Activated CD4-positive, alpha-beta T cell treated with anti-CD3 and anti-CD28 coated beads, Interleukin-2, Interleukin-4, amounts not matched to agents 100 ng/mL and 50 ng/mL, durations not matched to agents 16 hours and 8 hours (primary cell): ENCODE measurements at regions not wholly inside any gene's neighbourhood (a gene's known extent, or its start where the extent isn't known, plus 50 kb on each side); places are given as distances from the start of the nearest gene placed in this dataset.
"Not testable (repeated sequence)": the region's sequence is repeated elsewhere in the genome, so short reads cannot be mapped to it uniquely, and the experiment has no call there.

Source experiments
- DNase-seq: peaks from one replicate; pipeline ENCODE4 v3.0.0-alpha.2; 2020; ENCODE audit warnings: low spot score

DNA sequence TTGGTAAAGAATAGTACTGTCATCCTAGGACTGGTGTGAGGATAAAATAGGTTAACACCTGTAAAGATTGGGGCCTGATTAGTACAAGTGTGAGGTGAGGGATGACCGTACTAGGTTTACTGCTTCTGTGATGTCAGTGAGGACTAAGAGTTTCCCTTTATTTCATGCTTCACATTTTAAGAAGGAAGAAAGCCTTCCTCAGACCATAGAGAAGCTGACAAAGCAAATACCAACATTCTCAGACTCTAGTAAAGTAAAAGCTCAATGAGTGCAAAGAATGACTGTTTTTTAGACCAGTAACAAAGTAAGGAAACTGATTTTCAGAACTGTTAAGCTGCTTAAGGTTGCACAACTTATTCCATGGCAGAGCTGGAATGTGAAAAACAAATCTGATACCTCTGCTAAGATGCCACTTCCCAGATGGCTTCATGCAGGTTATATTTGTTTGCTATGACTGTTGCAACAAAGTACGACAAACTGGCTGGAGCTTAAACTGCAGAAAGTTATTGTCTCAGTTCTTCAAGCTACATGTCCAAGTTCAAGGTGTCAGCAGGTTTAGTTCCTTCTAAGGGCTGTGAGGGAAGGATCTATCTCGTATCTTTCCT, 354.9 kb downstream of the RSL24D1 start:
- DNase-seq = peak; percentile 11

DNA sequence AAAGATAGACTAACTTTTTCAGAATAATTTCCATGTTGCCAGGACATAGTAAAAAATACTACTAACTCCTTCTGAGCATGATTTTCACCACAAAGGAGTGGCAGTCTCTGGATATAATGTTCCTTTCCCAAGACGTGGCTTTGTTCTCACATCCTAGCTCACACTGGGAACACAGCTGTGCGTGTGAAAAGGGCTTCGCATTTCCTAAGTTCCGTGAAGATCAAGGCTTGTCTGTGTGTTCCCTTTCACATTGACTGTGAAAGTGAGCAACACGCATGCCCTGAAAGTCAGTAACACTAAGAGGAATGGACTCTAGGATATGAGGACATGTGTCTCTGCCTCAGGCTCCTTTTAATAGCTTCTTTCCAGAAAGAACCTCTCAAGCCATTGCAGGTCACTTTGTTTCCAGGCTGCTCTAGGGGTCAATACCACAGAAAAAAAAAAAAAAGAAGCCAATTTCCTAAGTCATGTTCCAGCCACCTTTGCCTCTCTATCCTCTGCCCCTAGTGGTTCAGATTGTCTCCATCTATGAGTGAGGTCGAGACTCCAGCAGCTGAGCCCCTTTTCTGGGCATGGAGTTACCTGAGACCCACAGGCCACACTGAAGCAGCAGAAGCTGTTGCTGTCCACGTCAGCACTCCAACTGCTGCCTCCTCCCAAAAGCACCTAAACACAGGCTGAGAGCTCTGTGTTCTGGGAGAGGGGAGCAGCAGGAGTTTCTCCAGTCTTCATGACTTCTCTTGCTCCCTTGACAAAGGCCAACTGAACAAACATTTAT, 355.9 kb downstream of the RSL24D1 start:
- no peak for DNase-seq

- no peak for DNase-seq
Observed at GRCh38 chr15:54839379-54839778, 357.4 kb downstream of the RSL24D1 start.

- DNase-seq = peak; percentile 44
Observed at GRCh38 chr15:54836052-54836795, 360.5 kb downstream of the RSL24D1 start.

DNA sequence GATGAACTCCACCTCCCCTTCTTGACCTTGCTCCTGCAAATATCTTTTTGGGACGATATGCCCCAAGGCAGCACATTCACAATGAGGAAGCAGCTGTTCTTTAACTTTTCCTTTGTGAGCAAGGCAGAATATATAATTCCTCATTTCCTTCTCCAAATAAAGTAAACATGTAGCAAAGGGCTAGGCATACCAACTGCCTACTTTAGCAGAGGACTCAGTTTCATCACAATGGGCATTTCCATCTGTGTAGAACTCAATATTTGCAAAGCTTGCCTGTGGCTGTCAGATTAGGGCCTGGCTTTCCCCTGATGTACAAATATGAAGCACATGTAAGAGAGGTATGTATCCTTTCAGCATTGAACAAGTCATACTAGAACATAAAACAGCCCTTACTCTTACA, 366.9 kb downstream of the RSL24D1 start:
- no peak for DNase-seq

- no peak for DNase-seq
Observed at GRCh38 chr15:54820811-54821210, 375.9 kb downstream of the RSL24D1 start.

DNA sequence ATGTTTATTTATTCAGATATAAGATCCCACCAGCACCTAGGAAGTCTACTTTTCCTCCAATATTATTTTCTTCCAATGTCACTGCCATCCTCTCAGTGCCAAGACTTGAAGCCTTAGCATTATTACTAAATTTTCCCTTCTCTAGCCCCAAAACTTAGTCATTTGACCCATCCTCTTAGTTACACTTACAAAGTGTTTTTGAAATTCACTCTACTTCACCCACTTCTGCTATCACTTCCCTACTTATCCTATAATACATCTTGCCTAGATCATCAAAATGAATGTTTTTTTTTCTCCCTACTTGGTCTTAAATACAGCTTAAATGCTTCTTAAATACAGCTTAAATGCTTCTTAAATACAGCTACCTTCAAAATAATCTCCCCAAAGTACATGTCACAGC, 376.6 kb downstream of the RSL24D1 start:
- DNase-seq = no peak

DNA sequence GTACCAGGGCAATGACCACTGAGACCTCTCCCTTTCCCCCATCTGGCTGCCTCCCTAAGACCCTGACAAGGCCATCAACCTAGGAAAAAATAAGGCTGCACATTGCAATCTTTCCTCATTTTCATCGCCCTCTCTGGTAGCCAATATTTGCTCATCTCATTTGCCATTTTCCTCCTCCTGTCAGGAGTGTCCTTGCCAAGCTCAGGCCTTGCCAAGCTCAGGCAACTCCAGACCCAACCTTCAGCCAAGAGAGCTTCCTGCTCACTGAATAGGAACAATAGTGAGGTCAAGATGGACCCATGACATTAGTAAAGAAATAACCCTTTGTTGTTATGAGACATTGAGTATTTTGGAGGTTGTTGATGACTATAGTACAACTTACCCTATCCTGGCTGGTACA, 380.3 kb downstream of the RSL24D1 start:
- no peak for DNase-seq

GRCh38 chr15:54815556-54815955, 381.2 kb downstream of the RSL24D1 start:
- DNase-seq = no peak

- DNase-seq = no peak
Observed at GRCh38 chr15:54812383-54812782, 384.4 kb downstream of the RSL24D1 start.

- DNase-seq = no peak
Observed at GRCh38 chr15:54810496-54810895, 386.2 kb downstream of the RSL24D1 start.

DNA sequence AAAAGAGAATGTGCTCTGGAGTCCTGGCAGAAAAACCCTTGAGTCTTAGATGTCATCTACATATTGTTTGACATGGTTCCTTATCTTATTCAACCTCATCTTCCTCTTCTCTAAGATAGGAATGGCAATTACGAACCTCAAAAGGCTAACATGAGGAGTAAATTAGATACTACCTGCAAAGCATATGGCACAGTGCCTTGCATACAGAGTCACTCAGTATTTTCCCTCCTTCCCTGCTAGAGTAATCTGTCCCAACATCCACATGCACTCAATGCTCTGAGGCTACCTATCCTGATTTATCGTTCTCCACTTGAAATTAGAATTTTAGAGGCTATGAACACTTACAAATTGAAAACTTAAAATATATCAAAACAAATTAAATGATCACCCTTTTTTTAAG, 386.7 kb downstream of the RSL24D1 start:
- DNase-seq = no peak

- DNase-seq = no peak
Observed at GRCh38 chr15:54808321-54808720, 388.4 kb downstream of the RSL24D1 start.

GRCh38 chr15:54803987-54804386, 392.8 kb downstream of the RSL24D1 start:
- DNase-seq = no peak

DNA sequence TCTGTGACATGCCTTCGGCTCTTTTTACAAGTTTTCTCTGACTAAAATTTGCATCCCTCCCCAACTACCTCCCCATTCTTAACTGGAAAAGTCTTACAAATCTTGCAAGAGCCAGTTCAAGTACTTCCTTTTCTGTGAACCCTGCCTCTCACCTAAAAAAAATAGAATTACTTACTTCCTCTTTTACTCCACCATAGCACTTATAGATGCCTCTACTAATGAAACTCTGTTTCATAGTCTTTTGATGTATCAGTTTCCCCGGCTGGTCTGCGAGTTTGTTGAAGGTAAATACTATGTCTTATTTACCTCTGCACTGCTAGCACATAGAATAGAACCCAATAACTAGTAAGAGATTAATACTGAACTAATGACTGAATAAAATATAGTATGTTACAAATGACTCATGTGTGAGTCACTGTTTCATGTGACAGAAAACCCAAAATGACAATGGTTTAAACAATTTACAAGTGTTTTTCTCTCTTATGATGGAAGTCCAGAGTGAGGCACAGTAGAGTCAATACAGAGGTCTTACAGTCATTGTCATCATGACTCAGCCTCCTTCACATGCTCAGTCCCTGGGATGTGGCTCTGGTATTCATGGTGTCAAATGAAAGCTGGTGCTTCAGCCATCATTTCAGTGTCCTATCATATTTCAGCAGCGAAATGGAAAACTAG, 393.5 kb downstream of the RSL24D1 start:
- DNase-seq = peak; percentile 4

GRCh38 chr15:54792526-54792925, 404.2 kb downstream of the RSL24D1 start:
- DNase-seq = no peak

DNA sequence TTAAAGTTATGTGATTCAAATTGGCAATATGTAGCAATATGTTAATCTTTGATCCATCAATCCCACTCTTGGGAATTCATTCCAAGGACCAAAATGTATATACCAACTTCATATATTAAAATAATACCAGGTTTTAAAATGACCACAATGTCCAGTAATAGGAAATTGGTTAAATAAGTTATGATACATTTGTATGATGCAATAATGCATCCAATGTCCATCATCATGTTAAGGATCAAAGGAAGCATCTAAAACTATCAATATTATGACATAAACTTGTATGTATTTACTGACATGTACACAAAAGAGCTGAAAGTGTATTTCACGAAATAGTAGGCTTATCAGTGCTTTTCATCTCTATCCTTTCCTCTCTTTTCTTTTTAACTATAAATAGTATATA, 406.0 kb downstream of the RSL24D1 start:
- DNase-seq = no peak

DNA sequence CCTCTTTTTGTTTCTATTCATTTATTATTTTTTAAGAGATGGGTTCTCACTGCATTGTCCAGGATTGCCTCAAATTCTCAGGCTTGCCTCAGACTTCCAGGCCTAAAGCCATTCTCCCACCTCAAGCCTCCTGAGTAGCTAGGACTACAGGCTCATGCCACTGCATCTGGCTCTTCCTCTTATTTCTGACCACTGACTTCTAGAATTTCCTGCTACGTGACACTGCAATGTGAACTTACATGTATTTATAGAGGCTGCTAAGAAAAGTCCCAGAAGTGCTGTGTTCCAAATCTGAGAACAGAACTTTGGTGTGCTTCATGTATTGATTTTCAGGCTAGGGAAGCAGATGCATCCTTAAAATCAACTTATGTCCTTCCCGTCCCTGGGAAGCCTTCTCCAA, 407.4 kb downstream of the RSL24D1 start:
- no peak for DNase-seq

DNA sequence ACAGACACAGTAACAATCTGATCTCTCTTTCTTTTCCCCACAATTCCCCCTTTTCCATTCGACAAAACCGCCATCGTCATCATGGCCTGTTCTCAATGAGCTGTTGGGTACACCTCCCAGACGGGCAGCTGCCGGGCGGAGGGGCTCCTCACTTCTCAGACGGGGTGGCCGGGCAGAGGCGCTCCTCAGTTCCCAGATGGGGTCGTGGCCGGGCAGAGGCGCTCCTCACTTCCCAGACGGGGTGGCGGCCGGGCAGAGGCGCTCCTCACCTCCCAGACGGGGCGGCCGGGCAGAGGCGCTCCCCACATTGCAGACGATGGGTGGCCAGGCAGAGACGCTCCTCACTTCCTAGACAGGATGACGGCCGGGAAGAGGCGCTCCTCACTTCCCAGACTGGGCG, 415.5 kb downstream of the RSL24D1 start:
- DNase-seq = not testable (repeated sequence)

- no peak for DNase-seq
Observed at GRCh38 chr15:54779271-54779670, 417.5 kb downstream of the RSL24D1 start.

DNA sequence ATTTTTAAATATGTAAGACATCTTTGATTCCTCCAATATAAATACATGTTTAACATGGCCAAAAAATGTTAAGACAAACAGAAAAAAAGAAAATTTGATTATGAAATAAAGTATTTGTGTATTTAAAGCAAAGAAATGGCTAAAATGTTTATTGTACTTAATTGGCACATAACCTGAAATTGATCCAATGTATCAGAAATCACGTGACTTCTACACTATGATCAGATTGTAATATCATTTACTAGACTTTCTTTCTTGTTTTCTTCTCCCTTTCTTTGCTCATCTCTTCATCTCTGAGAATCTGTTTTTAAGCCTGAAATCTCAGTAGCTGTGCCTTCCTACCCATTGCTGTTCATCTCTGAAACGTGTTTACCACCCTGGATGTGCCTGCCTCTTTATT, 420.3 kb downstream of the RSL24D1 start:
- no peak for DNase-seq

DNA sequence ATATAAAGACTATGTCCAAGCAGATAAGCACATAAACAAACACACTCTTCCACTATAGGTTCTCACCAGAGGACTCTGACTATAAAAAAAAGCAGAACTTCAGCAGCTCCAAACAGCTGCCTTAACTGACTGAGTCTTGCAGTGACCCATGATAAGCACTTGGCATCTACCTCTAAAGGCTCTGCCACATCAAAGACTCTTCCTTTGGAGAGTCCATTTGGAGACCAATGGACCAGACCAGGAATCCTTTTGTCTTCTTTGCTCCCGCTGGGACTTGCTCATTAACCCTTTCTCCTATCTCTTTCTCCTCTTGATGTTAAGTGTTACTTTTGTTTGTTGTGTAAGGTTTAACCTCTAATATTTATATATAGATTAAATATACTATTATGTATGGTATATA, 424.1 kb downstream of the RSL24D1 start:
- DNase-seq = no peak

- not testable (repeated sequence) for DNase-seq
Observed at GRCh38 chr15:54749461-54749860, 447.3 kb downstream of the RSL24D1 start.
